BJ (cell line): ENCODE measurements at regions not wholly inside any gene's neighbourhood (a gene's known extent, or its start where the extent isn't known, plus 50 kb on each side); places are given as distances from the start of the nearest gene placed in this dataset.

Experiments
- CTCF ChIA-PET: fragments of 350-600 bp; formaldehyde crosslinking; extraction: SDS; loops from one replicate; lab custom pipeline; 2021; ENCODE audit warnings: antibody characterized with exemption, inconsistent platforms; lab: Yijun Ruan, JAX
- POLR2A ChIA-PET: fragments of 300-600 bp; sonication (Branson Sonifier 250); formaldehyde crosslinking; extraction: SDS; loops from one replicate; lab custom pipeline; 2021; ENCODE audit warnings: antibody characterized with exemption; lab: Charles Lee
- DNase-seq: peaks from one replicate; pipeline ENCODE4 v3.0.0-alpha.2; 2011; ENCODE audit warnings: low read depth
- H3K27me3 ChIP-seq: 2 replicates; pipeline ENCODE4 v1.6.0; 2011; ENCODE audit warnings: low read length; ENCODE audit not compliant: control insufficient read depth, insufficient read depth
- H3K36me3 ChIP-seq: 2 replicates; pipeline ENCODE4 v1.5.1; 2011; ENCODE audit warnings: low read length; ENCODE audit not compliant: control insufficient read depth, insufficient read depth
- H3K4me3 ChIP-seq: 2 replicates; pipeline ENCODE4 v1.5.1; 2011; ENCODE audit warnings: low read depth, mild to moderate bottlenecking, control low read depth, low read length
- TF ChIP-seq, protein P1 (sequence below): IDR thresholded peaks from 2 replicates; pipeline ENCODE4 v1.5.1; 2011; ENCODE audit warnings: low read depth, mild to moderate bottlenecking, control low read depth, inconsistent platforms, low read length, moderate library complexity; ENCODE audit not compliant: insufficient read depth

DNA sequence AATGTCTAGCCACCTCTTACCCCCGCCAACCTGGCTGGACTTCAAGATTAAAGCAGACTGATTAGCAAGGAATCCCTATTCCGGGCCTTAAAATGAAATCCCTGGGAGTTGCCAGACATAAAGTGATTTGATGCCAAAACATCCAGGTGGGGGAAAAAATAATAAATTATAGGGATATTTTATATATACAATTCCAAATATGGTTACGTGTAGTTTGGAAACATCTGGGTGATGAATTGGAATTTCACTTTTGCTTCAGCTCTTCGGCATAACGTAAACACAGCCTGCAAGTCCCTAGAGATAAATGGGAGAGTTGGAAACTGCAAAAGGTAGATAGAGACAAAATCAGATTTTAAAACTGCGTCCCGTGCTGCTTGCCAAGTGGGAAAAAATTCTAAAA is 545.5 kb upstream of the MDFIC2 start:
- ChIA-PET POLR2A (no interaction called here), CTCF (no interaction called here)
- Histone ChIP-seq H3K36me3 (no peaks in the 10 kb centered on the region), H3K4me3 (no peak overlapping the region), H3K27me3 (no peaks in the 10 kb centered on the region)
- DNase-seq = no peak
- TF ChIP-seq, protein P1, sequence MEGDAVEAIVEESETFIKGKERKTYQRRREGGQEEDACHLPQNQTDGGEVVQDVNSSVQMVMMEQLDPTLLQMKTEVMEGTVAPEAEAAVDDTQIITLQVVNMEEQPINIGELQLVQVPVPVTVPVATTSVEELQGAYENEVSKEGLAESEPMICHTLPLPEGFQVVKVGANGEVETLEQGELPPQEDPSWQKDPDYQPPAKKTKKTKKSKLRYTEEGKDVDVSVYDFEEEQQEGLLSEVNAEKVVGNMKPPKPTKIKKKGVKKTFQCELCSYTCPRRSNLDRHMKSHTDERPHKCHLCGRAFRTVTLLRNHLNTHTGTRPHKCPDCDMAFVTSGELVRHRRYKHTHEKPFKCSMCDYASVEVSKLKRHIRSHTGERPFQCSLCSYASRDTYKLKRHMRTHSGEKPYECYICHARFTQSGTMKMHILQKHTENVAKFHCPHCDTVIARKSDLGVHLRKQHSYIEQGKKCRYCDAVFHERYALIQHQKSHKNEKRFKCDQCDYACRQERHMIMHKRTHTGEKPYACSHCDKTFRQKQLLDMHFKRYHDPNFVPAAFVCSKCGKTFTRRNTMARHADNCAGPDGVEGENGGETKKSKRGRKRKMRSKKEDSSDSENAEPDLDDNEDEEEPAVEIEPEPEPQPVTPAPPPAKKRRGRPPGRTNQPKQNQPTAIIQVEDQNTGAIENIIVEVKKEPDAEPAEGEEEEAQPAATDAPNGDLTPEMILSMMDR = no peak

DNA sequence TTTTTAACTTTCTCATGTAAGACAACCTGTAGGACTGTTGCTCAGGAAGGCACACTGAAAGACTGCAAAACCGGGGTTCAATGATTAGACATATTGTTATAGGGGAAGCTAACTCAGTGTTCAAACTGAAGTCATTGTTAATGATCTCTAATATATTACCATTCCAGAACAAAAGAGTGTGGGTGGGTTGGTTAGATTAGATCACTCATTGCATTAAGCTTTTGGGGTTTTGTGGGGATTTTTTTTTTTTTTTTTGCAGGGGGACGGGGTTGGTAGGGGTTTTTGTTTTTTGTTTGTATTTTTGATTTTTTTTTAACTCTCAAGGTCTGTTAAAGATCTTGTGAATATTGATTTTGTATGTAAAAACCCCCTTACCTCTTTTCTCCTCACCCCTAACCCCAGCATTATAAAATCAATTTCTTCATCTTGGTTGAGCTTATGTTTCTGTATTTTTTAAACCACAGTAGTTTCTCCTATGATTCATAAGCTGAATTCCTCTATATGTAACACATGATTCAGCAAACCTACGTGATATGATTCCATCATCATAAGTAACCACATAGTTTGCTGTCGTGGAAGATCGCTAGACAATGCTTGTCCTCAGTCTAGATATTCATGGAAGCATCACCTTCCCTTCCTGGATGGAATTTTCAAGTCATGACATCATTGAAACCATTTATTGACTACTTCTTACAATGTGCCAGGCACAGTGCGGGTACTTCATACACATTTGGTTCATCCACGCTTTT is 544.1 kb upstream of the MDFIC2 start:
- DNase-seq = no peak
- CTCF ChIA-PET = no interaction called here
- H3K27me3 ChIP-seq = no peaks in the 10 kb centered on the region
- TF ChIP-seq, protein P1 = no peak
- POLR2A ChIA-PET = interaction anchor here (0.6 to 0.8 kb wide), 2 partner anchors 32 to 187 kb away, joined by 3 to 14 read pairs; no protein-coding TSS in a partner anchor
- no peaks in the 10 kb centered on the region for H3K36me3 ChIP-seq
- H3K4me3 ChIP-seq = no peak overlapping the region

DNA sequence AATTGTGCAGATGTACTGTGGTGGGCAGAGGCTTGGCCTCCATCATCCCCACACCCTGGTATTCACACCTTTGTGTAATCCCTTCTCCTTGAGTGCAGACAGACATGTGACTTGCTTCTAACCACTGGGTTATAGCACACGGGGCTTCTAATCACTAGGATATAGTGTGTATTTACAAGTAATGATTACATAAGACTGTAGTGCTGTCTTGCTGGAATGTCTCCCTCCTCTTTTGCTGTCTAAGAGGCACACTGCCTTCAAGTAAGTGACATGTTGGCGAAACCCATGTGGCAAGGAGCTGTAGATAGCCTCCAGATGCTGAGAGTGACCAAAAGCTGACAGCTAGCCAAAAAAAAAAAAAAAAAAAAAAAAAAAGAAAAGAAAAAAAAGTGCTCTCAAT is 542.7 kb upstream of the MDFIC2 start:
- Histone ChIP-seq H3K27me3 (no peaks in the 10 kb centered on the region), H3K36me3 (no peaks in the 10 kb centered on the region), H3K4me3 (no peak overlapping the region)
- CTCF ChIA-PET = no interaction called here
- DNase-seq = no peak
- POLR2A ChIA-PET = no interaction called here
- TF ChIP-seq, protein P1 = no peak

DNA sequence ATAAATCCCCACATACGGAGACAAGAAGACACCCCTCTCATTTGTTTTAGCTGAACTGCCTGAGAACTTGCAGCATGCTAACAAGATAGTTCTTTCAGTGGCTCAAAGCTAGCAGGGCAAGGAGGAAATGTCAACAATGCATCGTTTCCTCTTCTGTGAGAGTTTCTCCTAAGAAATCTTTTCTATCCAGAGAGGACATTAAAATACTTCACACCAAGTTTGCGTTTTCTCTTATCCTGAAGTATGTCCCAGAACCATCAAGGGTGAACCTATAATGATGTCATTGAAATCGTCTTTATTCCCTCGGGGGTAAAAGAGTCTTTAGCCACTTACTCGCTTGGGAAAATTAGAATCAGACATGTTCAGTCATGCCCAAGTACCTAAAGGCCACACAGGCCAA is 541.7 kb upstream of the MDFIC2 start:
- no peak overlapping the region for H3K4me3 ChIP-seq
- H3K27me3 ChIP-seq = no peaks in the 10 kb centered on the region
- TF ChIP-seq, protein P1 = no peak
- ChIA-PET CTCF (no interaction called here), POLR2A (no interaction called here)
- no peaks in the 10 kb centered on the region for H3K36me3 ChIP-seq
- no peak for DNase-seq

DNA sequence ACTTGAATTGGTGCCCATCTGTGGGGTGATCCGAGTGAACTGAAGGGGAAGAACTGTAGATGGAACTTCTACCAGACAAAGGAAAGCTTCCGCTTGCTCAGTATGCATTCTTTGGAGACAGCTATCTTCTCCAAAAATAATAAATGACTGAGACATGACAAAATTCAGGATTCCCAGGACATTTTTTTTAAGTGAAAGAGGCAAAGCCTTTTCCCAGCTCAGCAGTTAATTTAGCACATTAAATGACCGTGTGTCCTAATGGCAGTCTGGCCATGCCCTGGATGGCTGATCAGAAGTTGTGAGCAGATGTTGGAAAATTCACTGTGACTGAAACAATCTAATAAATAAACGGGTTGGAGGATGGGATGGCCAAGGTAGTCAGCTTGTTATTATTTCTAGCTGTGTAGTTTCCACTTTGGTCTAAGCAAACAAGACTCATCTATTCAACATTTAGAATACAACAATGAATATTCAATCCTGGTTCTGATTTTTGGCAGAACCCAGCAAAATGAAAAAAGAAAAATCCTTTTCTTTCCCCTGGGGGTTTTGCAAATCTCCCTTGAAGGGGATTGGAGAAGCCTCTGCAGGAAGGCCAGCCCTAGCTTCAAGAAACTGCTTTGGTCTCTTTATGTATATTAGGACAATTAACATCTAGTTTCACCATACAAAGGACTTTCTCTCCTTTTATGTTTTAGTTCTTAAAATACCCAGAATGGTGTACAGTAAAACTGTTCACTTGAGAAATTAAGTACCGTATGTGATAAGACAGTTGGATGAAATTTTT is 540.9 kb upstream of the MDFIC2 start:
- CTCF ChIA-PET = interaction anchor here (1.1 kb wide), 1 partner anchor 136 kb away, joined by 4 read pairs; no protein-coding TSS in a partner anchor

More for the DNA sequence above, 540.9 kb upstream of the MDFIC2 start:
- POLR2A ChIA-PET = no interaction called here
- H3K27me3 ChIP-seq = no peaks in the 10 kb centered on the region
- no peak for DNase-seq
- H3K36me3 ChIP-seq = no peaks in the 10 kb centered on the region
- no peak overlapping the region for H3K4me3 ChIP-seq
- TF ChIP-seq, protein P1 = no peak
